ENCODE measurements at regions not wholly inside any gene's neighbourhood (a gene's known extent, or its start where the extent isn't known, plus 50 kb on each side); places are given as distances from the start of the nearest gene placed in this dataset.

DNA sequence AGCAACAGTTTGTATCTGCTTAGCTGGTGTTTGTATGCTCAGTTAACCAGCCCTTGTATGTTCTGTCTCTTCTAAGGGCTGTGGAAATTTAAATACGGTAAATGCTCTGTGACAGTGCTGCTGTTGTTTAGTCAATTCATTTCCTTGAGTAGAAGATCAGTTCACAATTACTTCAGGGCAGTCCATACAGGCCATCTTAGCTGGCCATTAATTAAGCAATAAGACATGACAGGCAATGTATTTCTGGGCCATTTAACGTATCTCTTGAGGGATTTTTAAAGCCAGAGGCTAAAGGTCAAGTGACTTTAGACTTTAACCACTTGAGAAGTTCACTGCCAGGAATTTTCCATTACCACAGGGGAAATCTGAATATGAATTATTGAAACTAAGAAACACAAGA, 351.8 kb downstream of the ZIC1 start:
- no peak for DNase-seq

DNA sequence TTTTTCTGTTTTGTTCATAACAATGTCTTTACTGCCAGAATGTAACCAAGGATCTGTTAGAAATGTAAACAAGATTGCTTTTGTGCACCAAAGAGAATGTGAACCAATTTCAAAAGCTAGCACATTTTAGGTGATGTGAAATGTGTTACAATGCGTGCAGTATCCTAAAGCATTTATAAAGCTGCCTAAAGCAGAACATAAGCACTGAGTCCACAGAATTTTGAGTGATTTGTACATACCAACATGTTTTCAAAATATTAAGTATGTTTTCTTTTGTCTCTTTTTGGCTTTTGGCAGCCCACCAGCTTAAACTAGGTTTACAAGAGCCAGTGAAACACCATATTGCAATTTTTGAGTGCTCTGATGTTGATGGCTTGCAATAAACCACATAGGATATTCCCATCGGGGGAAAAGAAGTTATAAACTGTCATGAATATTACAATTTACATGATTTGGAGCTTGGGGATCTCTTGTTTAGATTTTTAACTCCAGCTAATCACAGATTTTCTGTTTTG, 364.0 kb downstream of the ZIC1 start:
- DNase-seq, result no peak

DNA sequence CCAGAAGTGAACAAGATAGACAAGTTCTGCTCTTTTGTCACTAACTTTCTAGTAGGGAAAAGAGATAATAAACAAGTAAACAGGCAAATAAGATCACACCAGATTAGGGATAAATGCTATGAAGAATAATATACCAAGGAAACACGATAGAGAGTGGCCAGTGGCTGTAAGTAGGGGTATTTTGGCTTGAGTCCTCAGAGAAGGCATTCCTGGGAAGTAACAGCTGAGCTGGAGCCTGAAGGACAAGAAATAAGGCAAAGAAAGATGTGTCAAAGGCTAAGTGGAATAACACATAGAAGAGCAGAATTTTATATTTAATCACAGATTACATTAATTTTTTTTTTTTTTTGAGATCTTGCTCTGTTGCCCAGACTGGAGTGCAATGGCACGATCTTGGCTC, 366.2 kb downstream of the ZIC1 start:
- no peak for DNase-seq

DNA sequence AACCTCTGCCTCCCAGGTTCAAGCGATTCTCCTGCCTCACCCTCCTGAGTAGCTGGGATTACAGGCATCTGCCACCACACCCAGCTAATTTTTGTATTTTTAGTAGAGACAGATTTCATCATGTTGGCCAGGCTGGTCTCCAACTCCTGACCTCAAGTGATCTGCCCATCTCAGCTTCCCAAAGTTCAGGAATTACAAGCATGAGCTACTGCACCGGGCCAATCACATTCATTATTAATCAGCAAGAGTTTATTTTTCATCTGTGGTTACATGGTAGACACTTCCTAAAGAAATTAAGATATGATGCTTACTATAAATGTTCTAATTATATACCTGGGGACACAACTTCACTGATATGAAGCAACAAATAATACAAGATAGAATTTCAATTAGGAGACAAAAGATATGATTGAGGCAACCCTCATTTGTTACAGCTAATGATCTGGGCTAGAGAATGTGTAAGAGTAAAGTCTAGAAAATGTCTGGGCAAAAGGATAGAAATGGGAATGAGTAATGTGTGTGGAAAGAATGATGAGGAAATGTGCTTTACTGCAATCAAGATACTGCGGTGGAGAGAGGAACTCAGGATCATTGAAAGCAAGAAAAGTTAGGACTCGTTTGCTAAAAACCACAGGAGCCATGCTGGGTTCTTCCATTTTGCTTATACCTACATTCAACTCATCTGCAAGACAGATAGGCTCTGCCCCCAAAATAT, 366.8 kb downstream of the ZIC1 start:
- DNase-seq, result no peak

DNA sequence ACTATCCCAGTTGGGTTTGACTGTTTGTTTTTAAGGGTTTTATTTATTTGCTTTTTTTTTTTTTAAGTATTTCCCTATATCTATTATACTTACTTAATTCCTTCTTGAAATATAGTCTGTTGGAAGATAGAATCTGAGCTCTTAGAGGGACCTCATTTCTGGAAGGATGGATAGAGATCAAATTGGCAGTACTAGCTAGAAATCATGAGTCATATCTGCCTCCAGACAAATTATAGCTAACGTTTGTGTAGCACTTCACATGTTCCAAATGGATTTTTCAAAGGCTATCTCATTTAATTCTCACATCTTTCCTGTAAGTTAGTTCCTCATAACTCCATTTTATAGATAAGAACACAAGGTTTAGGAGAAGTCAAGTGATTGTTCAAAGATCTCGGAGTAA, 384.7 kb downstream of the ZIC1 start:
- DNase-seq, result no peak

DNA sequence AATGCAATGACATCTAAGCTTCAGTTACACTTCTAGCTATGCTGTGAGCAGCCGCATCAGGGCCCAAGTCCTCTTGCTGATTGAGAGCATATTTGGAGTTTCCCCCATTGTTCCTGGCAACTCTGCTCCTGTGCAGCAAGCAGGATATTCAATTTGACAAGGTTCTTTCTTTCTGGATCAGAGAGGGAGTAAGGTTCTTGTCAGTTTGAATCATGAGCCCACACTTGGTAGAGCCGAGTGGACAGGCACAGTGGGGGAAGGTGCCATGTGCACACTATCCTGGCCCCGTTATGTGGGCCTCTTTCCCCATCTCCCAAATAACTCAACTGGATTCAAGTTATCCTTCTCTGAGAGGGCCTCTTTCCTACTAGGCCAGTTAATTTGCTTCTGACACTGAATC, 385.4 kb downstream of the ZIC1 start:
- DNase-seq, result no peak

DNA sequence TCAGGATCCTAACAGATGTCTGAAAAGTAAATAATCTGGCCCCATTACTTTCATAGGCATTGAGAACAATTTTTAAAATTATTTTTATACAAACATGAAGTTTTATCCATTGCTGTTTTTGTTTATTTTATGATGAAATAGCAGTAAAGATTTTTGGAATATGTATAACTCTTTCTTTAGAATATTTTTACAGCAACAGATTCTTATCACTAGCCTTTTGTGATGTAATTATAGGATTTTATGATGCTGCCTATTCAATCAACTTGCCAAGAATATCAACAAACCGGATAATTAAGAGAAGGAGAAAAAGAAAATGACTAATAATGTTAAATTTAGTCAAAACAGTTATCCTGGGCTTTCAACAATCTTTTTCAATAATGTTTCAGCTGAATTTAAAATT, 386.3 kb downstream of the ZIC1 start:
- no peak for DNase-seq

DNA sequence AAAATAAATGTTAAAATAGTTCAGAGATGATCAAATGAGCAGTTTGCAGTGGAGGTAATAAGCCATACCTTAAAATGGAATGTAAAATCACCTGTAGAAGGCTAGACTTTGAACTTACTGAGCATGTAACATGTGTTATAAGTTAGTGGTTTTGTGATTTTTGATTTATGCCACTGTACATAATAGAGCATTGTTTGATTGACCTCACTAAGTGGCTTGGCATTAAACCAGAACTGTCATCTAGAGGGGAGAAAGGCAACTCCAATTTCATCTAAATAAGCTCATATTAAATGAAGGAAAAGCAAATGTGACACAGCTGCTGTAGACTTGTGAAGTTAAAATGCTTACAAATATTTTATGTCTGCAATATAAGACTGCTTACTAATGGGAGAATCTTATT, 387.9 kb downstream of the ZIC1 start:
- peak; percentile 96 for DNase-seq

DNA sequence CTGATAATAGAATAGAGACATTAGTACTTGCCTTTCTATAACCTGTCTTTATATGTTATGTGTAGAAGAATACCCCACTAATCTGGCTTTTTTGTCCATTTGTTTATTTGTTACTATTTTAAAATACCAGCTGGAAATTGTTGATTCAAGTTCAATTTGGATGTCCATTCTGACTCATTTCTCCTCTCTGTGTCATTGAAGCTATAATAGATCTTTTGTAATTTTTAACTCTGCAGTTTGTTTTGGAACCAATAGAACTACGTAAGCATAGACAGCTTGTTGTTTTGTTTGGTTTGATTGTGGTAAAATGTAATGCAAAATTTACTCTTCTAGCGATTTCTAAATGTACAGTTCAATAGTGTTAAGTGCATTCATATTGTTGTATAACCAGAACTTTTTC, 390.4 kb downstream of the ZIC1 start:
- DNase-seq, result no peak

DNA sequence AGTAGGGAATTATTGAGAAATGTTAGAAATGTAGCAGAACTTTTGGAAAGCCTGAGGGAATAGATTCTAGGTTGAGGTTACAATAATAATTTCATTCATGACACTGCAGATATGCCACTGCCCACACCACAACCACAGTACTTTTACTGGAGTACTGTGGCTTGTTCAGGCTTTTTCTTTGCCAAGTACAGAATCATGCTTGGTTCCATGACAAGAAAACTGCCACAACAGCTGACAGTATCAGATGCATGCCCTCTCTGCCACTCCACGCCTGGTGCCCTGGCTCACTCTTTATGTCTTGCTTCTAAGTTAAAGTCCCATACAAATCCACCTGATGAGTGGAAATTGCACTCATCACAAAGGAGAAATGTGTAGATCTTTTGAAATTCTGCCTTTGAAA, 398.6 kb downstream of the ZIC1 start:
- no peak for DNase-seq

DNA sequence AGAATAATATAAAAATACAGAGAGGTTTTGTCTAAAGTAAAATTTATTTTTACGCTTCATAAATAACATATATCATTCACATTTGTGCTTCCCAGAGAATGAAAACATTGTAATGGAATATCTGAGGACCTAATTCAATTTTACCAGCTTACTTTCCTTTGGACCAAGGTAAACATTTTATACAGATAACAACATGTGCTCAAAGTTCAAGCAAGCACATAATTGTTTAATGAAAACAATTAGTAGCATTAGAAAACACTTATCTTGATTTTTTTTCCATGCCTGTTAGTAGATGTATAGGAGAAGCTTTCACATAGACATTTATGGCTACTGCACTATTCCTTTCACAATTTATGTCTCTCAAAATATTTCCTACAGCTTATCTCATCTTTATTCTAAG, 400.0 kb downstream of the ZIC1 start:
- no peak for DNase-seq

DNA sequence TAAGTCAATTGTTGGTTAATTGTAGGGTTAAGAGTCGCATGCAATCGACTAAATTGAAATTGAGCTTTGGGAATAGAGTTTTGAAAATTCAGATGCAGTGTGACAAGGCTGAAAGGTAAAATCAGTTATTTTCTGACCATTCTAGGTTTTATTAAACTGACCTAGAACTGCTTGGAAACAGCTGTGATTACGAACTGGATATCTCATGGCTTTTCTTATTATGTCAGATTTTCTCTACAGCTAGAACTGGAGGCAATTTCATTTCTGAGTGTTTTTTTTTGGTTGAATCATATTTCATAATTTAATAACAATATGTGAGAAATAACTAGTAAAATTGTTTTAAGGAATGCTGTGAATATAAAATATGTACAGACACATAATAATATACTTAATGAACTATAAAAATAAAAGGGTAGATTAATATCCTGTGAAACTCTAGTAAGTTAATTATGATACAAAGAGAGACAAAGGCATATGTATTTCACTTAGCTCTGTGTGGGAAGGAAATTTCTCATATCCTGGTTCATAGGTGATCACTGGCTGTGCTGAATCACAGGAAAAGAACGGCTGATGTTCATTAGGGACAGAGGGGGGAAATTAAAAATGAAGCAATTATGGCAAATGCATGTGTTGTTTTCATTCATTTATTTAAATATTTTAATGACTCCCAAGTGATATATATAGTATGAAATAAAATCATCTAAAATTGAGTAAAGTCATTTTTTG, 403.2 kb downstream of the ZIC1 start:
- DNase-seq, result no peak

DNA sequence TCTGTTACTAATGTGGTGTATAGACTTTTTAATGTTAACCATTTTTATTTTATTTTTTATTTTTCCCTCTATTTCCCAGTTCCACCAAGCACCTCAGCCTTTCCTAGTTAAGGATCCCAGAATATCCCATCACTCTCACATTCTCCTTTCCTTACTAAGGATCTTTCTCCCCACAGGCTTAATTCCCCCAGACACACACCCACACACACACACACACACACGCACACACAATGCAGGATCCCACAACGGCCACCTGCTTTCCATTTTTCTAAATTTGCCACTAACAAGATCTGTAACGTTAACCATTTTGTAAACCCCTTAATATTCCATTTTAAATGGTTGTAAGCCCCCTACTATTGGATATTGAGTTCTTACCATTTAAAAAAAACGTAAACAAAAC, 404.1 kb downstream of the ZIC1 start:
- no peak for DNase-seq

DNA sequence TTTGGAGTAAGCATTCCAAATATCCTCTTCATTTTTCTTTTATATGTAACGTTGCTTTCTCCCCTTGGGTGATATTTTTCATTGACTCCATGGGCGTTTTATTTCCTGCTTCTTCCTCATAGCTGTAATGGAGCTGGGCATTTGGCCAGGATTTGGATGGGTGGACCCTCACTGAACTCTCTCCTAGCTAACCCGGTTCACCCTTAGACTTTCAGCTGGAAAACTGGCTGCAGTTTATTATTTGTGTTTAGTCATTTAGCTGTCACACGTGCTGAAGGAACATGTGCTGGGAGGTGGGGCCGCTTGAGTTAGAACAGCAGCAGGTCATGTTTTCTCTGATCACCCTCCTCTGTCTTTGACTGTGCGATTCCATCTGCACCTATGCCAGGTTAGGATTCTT, 407.6 kb downstream of the ZIC1 start:
- no peak for DNase-seq

DNA sequence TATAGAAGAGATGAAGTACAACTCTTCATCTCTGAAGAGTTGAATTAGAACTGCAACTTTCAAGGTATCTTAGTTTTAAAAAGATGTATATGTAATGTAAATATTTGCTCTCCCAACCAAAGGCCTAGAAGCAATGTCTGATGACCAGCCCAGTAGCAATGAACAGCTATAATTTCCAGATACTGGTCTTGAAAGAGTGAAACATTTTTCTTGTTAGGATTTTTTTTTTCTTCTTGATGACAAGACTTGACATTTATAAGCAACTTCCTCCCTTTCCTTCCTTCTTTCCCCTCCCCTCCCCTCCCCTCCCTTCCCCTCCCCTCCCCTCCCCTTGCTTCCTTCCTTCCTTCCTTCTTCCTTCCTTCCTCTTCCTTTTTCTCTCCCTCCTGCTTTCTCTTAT, 423.4 kb downstream of the ZIC1 start:
- no peak for DNase-seq

DNA sequence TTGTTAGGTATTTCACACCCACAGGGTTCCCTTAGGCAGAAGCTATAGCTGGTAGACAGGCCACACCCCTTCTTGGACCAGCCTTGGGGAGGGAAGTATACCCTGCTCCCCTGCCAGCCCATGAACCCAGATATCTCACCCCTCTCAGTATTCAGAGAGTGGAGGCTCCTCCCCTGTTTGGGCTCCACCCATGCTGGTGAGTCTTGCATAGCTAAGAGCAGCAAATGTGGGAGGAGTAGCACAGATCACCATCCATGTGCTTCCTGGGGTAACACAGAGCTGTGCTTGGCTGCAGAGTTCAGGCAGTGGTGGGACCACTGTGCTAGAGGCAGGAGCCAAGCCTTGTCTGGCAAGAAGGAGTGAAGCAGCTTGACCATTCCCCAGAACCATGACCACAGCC, 427.2 kb downstream of the ZIC1 start:
- DNase-seq, result no peak

DNA sequence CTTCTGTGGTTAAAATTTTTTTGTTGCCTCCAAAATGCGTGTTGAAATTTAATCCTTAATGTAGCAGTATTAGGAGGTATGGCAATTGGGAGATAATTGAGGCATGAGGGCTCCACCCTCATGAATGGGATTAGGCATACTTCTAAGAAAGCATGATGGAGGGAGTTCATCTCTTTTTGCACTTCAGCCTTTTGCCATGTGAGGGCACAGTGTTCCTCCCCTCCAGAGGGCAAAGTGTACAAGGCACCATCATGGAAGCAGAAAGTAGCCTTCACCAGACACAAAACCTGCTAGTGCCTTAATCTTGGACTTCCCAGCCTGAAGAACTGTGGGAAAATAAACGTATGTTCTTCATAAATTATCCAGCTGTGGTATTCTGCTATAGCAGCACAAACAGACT, 429.5 kb downstream of the ZIC1 start:
- no peak for DNase-seq

DNA sequence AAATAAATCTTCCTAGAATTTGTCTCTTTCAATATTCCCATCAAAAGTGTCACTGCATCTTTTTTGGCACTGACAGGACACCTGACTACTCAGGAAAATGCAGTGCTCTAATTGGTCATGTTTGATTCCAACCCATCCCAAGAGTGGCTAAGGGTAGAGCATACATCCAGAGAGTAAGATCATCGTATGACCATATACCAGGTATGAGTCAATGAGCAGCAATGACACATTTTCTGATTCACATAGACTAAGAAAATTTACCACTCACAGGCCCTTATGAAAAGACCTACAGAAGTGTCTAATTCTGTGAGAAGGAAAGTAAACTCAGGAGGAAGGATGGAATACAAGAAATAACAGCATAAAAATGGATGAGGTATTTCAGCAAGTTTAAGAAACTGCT, 434.2 kb downstream of the ZIC1 start:
- no peak for DNase-seq

DNA sequence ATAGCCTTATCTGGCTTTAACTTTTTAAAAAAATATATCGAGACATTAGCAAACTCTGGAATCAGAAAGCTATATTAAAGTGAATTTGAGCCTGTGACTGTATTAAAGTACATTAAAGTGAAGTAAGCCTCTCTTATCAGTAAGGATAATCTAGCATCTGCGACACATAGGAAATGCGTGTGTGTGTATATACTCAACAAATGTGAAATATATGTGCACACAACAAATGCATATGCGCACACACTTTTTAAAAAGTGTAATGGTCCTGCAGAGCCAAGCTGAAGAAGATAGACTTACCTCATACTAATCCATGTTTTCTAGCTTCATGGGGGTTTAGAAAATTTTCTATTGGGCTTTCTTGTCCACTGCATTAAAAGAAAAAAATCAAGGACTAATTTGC, 437.1 kb downstream of the ZIC1 start:
- no peak for DNase-seq

DNA sequence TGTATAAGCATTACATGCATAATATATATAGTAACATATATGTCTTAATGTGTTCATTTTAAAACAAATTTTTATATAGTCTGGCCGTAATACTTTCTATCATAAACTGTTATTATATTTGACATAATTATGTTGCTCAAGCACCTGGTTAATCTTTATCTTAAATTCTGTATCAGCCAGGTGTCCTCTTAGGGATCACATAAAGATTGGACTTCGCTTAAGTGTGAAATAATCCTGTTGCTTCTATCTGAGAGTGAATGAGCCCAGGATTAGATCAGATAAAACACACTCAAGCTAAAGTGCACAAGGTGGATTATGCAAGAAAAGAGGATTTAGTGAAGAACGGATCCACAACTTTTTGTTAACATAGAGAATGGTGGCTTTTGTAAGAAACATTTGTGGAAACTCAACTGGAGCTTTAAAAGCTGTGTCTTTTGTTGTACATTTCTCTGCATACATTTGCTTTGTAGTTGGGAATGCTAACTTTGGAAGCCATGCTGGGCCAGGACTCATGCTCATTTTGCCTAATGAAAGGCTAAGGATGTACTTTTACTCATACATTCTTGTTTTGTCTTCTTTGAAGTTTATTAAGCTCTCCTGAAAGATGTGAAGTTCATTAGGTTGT, 437.8 kb downstream of the ZIC1 start:
- DNase-seq, result no peak

DNA sequence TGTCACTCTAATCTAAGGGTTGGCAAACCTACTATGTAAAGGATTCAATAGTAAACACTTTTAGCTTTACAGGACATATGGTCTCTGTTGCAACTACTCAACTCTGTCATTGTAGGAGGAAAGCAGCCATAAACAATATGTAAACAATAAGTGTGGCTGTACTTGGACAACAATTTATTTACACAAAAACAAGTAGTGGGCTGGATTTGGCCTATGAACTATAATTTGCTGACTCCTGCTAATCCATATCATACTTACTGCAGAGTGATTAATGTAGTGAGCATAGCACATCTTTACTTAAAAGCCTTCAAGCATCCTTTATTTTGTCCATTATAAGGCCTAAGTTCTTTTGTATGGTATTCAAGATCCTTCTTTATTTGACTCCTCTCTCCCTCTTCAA, 441.9 kb downstream of the ZIC1 start:
- no peak for DNase-seq

DNA sequence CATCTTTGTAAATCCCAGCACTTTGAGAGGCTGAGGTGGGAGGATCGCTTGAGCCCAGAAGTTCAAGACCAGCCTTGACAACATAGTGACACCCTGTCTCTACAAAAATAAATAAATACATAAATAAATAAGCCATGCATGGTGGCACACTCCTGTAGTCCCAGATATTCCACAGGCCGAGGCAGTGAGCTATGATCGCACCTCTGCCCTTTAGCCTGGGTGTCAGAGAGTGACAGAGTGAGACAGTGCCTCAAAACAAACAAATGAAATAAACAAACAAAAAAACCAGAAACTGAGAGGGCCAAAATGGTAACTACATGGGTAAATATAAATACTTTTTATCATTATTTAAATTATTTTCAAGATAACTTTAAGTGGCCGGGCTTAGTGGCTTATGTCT, 445.4 kb downstream of the ZIC1 start:
- no peak for DNase-seq

DNA sequence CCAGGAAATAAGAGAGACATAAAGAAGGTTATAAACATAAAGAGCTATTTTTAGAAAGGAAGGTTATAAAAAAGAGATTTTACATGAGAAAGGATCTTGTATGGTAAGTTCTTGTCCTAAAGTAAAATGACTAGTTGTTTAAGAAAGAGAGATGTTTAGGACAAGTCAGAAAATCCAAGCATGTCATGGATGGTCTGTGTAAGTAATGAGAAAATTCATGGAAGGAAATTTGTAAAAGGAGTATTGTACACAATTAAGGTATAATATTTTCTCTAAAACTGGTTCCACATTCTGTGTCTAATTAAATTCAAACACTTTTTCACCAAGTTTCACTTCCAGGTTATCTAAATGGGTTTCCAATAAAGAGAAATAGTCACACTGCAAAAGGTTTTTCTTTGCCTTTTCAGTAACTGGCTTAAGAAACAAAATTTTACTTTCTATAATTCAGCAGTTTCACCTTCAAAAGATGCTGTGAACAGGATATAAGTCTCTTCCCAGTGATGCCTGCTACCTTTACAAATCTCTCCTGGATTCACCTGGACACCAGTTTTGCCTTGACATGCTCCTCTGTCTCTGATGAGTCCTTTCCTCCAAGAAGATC, 455.7 kb downstream of the ZIC1 start:
- DNase-seq, result no peak

DNA sequence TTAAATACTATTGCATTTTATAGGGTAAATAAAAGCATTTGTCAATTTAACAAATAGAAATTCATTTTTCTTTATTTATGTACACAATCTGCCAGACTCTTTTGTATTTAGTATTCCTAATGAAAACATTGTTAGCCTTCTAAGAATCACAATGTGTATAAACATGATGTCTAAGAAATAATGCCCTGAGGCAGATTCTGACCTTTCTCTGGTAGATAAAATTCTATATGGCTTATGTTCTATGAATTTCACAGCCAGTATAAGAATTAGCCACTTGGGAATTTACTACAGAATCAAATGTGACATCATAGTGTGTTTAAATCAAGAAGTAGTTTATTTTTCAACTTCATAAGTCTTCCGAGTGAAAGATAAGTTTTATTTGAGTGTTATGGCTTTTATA, 457.4 kb downstream of the ZIC1 start:
- DNase-seq, result no peak
